Neural cell (in vitro differentiated cells): ENCODE measurements at regions not wholly inside any gene's neighbourhood (a gene's known extent, or its start where the extent isn't known, plus 50 kb on each side); places are given as distances from the start of the nearest gene placed in this dataset.
A peak's percentile ranks its signal among the peaks of the same experiment; 100 is the strongest.

Experiments used
- H2AFZ ChIP-seq: fragments of 200-600, 300-800 bp; sonication (generic), shearing (Covaris generic); 2 replicates; pipeline ENCODE4 v1.6.0; 2014; ENCODE audit warnings: low read depth, mild to moderate bottlenecking, antibody characterized with exemption, low read length, moderate library complexity
- H3F3A ChIP-seq: fragments of 200-600 bp; shearing (Covaris generic); 2 replicates; pipeline ENCODE4 v1.6.1; 2016; ENCODE audit warnings: mild to moderate bottlenecking, moderate library complexity, mixed read lengths, antibody characterized with exemption, low read length; ENCODE audit not compliant: insufficient read depth, poor library complexity, severe bottlenecking
- H3K27ac ChIP-seq: fragments of 200-600, 300-800 bp; sonication (generic), shearing (Covaris generic); 2 replicates; pipeline ENCODE4 v1.5.1; 2014; ENCODE audit warnings: mild to moderate bottlenecking, low read length, moderate library complexity
- H3K27me3 ChIP-seq: fragments of 300-800, 200-600 bp; sonication (generic), shearing (Covaris generic); 2 replicates; pipeline ENCODE4 v1.6.0; 2014; ENCODE audit warnings: mild to moderate bottlenecking, low read depth, low read length, moderate library complexity; ENCODE audit not compliant: insufficient read depth
- H3K36me3 ChIP-seq: fragments of 300-800, 200-600 bp; sonication (generic), shearing (Covaris generic); 2 replicates; pipeline ENCODE4 v1.5.1; 2014; ENCODE audit warnings: mild to moderate bottlenecking, antibody characterized with exemption, low read length, moderate library complexity; ENCODE audit not compliant: insufficient read depth
- H3K4me2 ChIP-seq: fragments of 300-800, 200-600 bp; sonication (generic), shearing (Covaris generic); 2 replicates; pipeline ENCODE4 v1.6.0; 2014; ENCODE audit warnings: mild to moderate bottlenecking, low read length
- H3K4me3 ChIP-seq: fragments of 300-800, 200-600 bp; sonication (generic), shearing (Covaris generic); 2 replicates; pipeline ENCODE4 v1.5.1; 2014; ENCODE audit warnings: mild to moderate bottlenecking, low read length, moderate library complexity
- H3K79me2 ChIP-seq: fragments of 200-600 bp; shearing (Covaris generic); replicated peaks from 2 replicates; pipeline ENCODE4 v1.6.0; 2014; ENCODE audit warnings: mild to moderate bottlenecking, low read length, moderate library complexity; ENCODE audit not compliant: insufficient read depth
- H3K9ac ChIP-seq: fragments of 300-800, 200-600 bp; sonication (generic), shearing (Covaris generic); 2 replicates; pipeline ENCODE4 v1.6.1; 2016; ENCODE audit warnings: mild to moderate bottlenecking, low read length, mixed read lengths
- H3K9me2 ChIP-seq: fragments of 200-600 bp; shearing (Covaris generic); 2 replicates; pipeline ENCODE4 v1.6.1; 2016; ENCODE audit warnings: mild to moderate bottlenecking, low read length, mixed read lengths; ENCODE audit not compliant: insufficient read depth
- H3K9me3 ChIP-seq: fragments of 200-600, 300-800 bp; sonication (generic), shearing (Covaris generic); 2 replicates; pipeline ENCODE4 v1.6.1; 2016; ENCODE audit warnings: mild to moderate bottlenecking, mixed run types, low read length, moderate library complexity, mixed read lengths
- H4K20me1 ChIP-seq: fragments of 200-600 bp; shearing (Covaris generic); 2 replicates; pipeline ENCODE4 v1.6.1; 2016; ENCODE audit warnings: mild to moderate bottlenecking, mixed run types; ENCODE audit not compliant: insufficient read depth
- EP300 ChIP-seq: fragments of 450-650 bp; conservative IDR thresholded peaks from 2 replicates; pipeline ENCODE4 v1.6.1; 2014; ENCODE audit warnings: antibody characterized with exemption, mild to moderate bottlenecking, moderate library complexity; ENCODE audit not compliant: poor library complexity, severe bottlenecking
- EZH2 ChIP-seq: fragments of 200-600, 300-800 bp; shearing (Covaris generic), sonication (generic); IDR thresholded peaks from 2 replicates; pipeline ENCODE4 v1.6.1; 2014; ENCODE audit warnings: antibody characterized with exemption, low read length, borderline replicate concordance, mild to moderate bottlenecking; ENCODE audit not compliant: insufficient read depth, poor library complexity, severe bottlenecking
- MXI1 ChIP-seq: fragments of 450-650 bp; conservative IDR thresholded peaks from 2 replicates; pipeline ENCODE4 v1.6.1; 2014; ENCODE audit warnings: antibody characterized with exemption, mild to moderate bottlenecking; ENCODE audit not compliant: poor library complexity, severe bottlenecking
- POLR2AphosphoS5 ChIP-seq: IDR thresholded peaks from 2 replicates; pipeline ENCODE4 v1.6.1; 2012
- RAD21 ChIP-seq: fragments of 450-650 bp; conservative IDR thresholded peaks from 2 replicates; pipeline ENCODE4 v1.6.1; 2014; ENCODE audit warnings: antibody characterized with exemption, mild to moderate bottlenecking, moderate library complexity
- REST ChIP-seq: IDR thresholded peaks from 2 replicates; pipeline ENCODE4 v1.6.1; 2012; ENCODE audit warnings: borderline replicate concordance
- SMC3 ChIP-seq: fragments of 450-650 bp; conservative IDR thresholded peaks from 2 replicates; pipeline ENCODE4 v1.6.1; 2014; ENCODE audit warnings: antibody characterized with exemption, mild to moderate bottlenecking, moderate library complexity; ENCODE audit not compliant: poor library complexity
- TAF1 ChIP-seq: IDR thresholded peaks from 2 replicates; pipeline ENCODE4 v1.6.1; 2012; ENCODE audit warnings: low read depth
- TF ChIP-seq, protein P1 (sequence below): fragments of 450-650 bp; IDR thresholded peaks from 2 replicates; pipeline ENCODE4 v1.5.1; 2014; ENCODE audit warnings: antibody characterized with exemption, mild to moderate bottlenecking, moderate library complexity; ENCODE audit not compliant: poor library complexity, severe bottlenecking

GRCh38 chr2:445896-446295, 158.0 kb upstream of the ALKAL2 start:
- Histone ChIP-seq H3K9ac (no peak overlapping the region), H3K27me3 (no peaks in the 10 kb centered on the region), H3K4me2 (no peak overlapping the region), H3K79me2 (no peaks in the 10 kb centered on the region), H3K4me3 (peak overlapping the region; percentile 2), H3K9me3 (no peaks in the 10 kb centered on the region), H4K20me1 (no peaks in the 10 kb centered on the region), H3K36me3 (no peaks in the 10 kb centered on the region), H3K27ac (no peak overlapping the region), H2AFZ (no peak overlapping the region), H3K9me2 (no peaks in the 10 kb centered on the region), H3F3A (no peaks in the 10 kb centered on the region)
- no peak for TF ChIP-seq REST
- no peak for TF ChIP-seq EP300

- H4K20me1 ChIP-seq, result no peaks in the 10 kb centered on the region
- no peaks in the 10 kb centered on the region for H3K27me3 ChIP-seq
- no peak overlapping the region for H3K27ac ChIP-seq
- H3K9ac ChIP-seq, result no peak overlapping the region
- TF ChIP-seq REST (no peak), SMC3 (no peak), POLR2AphosphoS5 (no peak), RAD21 (no peak), EZH2 (no peak), MXI1 (no peak), TAF1 (no peak)
- TF ChIP-seq, protein P1, sequence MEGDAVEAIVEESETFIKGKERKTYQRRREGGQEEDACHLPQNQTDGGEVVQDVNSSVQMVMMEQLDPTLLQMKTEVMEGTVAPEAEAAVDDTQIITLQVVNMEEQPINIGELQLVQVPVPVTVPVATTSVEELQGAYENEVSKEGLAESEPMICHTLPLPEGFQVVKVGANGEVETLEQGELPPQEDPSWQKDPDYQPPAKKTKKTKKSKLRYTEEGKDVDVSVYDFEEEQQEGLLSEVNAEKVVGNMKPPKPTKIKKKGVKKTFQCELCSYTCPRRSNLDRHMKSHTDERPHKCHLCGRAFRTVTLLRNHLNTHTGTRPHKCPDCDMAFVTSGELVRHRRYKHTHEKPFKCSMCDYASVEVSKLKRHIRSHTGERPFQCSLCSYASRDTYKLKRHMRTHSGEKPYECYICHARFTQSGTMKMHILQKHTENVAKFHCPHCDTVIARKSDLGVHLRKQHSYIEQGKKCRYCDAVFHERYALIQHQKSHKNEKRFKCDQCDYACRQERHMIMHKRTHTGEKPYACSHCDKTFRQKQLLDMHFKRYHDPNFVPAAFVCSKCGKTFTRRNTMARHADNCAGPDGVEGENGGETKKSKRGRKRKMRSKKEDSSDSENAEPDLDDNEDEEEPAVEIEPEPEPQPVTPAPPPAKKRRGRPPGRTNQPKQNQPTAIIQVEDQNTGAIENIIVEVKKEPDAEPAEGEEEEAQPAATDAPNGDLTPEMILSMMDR, result no peak
- H2AFZ ChIP-seq, result no peak overlapping the region
- no peaks in the 10 kb centered on the region for H3K9me3 ChIP-seq
- H3K36me3 ChIP-seq, result no peaks in the 10 kb centered on the region
- H3K79me2 ChIP-seq, result no peaks in the 10 kb centered on the region
- no peaks in the 10 kb centered on the region for H3F3A ChIP-seq
- no peak overlapping the region for H3K4me3 ChIP-seq
- no peaks in the 10 kb centered on the region for H3K9me2 ChIP-seq
- no peak overlapping the region for H3K4me2 ChIP-seq
Observed at GRCh38 chr2:444937-445884, 157.3 kb upstream of the ALKAL2 start.
